ENCODE measurements at regions not wholly inside any gene's neighbourhood (a gene's known extent, or its start where the extent isn't known, plus 50 kb on each side); places are given as distances from the start of the nearest gene placed in this dataset.

- TF ChIP-seq CTCF (IDR thresholded peaks at IDR 0.05): no peak
- no peaks in the 10 kb centered on the region for H3K4me1 ChIP-seq
- no peak for DNase-seq (ENCODE audit: low spot score)
- no peaks in the 10 kb centered on the region for H3K27me3 ChIP-seq
- H3K36me3 ChIP-seq: no peaks in the 10 kb centered on the region
- H3K27ac ChIP-seq: no peak overlapping the region
- peaks cover 0 to 5% of the 10 kb centered on the region in 2 donors for H3K9me3 ChIP-seq
- no peak overlapping the region for H3K4me3 ChIP-seq
Measured at GRCh38 chr5:12360218-12360617, 456.0 kb upstream of the CTNND2 start.

- no peak for DNase-seq (ENCODE audit: low spot score)
- Histone ChIP-seq H3K4me1 (no peaks in the 10 kb centered on the region), H3K27ac (no peak overlapping the region), H3K9me3 (peaks cover 0 to 5% of the 10 kb centered on the region in 2 donors), H3K36me3 (no peaks in the 10 kb centered on the region), H3K27me3 (no peaks in the 10 kb centered on the region), H3K4me3 (no peak overlapping the region)
- no peak for TF ChIP-seq CTCF (IDR thresholded peaks at IDR 0.05)
Measured at GRCh38 chr5:12358371-12359090, 454.3 kb upstream of the CTNND2 start.

GRCh38 chr5:12357626-12358025 lies 453.4 kb upstream of the CTNND2 start:
- DNase-seq (ENCODE audit: low spot score): no peak
- peaks cover 0 to 5% of the 10 kb centered on the region in 2 donors for H3K9me3 ChIP-seq
- no peak overlapping the region for H3K4me3 ChIP-seq
- H3K36me3 ChIP-seq: no peaks in the 10 kb centered on the region
- no peak overlapping the region for H3K27ac ChIP-seq
- no peaks in the 10 kb centered on the region for H3K27me3 ChIP-seq
- TF ChIP-seq CTCF (IDR thresholded peaks at IDR 0.05): no peak
- no peaks in the 10 kb centered on the region for H3K4me1 ChIP-seq

GRCh38 chr5:12354686-12355085 lies 450.4 kb upstream of the CTNND2 start:
- no peak for TF ChIP-seq CTCF (IDR thresholded peaks at IDR 0.05)
- H3K27ac ChIP-seq: no peak overlapping the region
- DNase-seq (ENCODE audit: low spot score): no peak
- H3K9me3 ChIP-seq: no peaks in the 10 kb centered on the region
- H3K4me1 ChIP-seq: no peaks in the 10 kb centered on the region
- H3K27me3 ChIP-seq: no peaks in the 10 kb centered on the region
- H3K36me3 ChIP-seq: no peaks in the 10 kb centered on the region
- H3K4me3 ChIP-seq: no peak overlapping the region

GRCh38 chr5:12343558-12343957 lies 439.3 kb upstream of the CTNND2 start:
- no peak for DNase-seq (ENCODE audit: low spot score)
- Histone ChIP-seq H3K4me1 (no peaks in the 10 kb centered on the region), H3K27me3 (no peaks in the 10 kb centered on the region)

More at GRCh38 chr5:12343558-12343957, 439.3 kb upstream of the CTNND2 start:
- H3K36me3 ChIP-seq: no peaks in the 10 kb centered on the region
- no peak overlapping the region for H3K27ac ChIP-seq
- no peak overlapping the region for H3K4me3 ChIP-seq
- no peaks in the 10 kb centered on the region for H3K9me3 ChIP-seq
- TF ChIP-seq CTCF (IDR thresholded peaks at IDR 0.05): no peak
